NCI-H187 treated with DMSO at 0.1 percent for 48 hours (cell line): ENCODE measurements at regions not wholly inside any gene's neighbourhood (a gene's known extent, or its start where the extent isn't known, plus 50 kb on each side); places are given as distances from the start of the nearest gene placed in this dataset.

Source experiments
- DNase-seq: peaks from one replicate; lab custom pipeline; 2025; lab: John Stamatoyannopoulos, UW

GRCh38 chr7:25889765-25890164 lies 262.2 kb upstream of the NFE2L3 start:
- DNase-seq, result no peak

DNA sequence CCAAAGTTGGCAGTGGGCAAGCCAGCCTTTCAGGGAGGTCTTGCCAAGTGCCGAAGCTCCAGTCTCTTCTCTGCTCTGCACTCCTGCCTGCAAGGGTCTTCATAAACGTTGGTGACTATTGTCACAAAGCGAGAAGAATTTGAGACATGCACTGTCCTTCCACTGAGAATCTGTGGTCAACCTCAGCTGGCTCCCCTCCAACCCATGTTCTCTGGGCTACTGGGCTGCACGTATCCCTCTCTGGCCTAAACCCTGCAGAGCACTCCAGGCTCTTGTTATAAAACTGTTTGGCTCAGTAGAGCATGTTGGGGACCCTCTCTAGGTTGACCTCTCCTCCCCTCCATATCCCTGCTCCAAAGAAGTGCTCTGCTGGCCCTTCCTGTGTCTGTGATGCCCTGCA lies 260.4 kb upstream of the NFE2L3 start:
- no peak for DNase-seq

GRCh38 chr7:25893436-25893835 lies 258.6 kb upstream of the NFE2L3 start:
- DNase-seq, result no peak

DNA sequence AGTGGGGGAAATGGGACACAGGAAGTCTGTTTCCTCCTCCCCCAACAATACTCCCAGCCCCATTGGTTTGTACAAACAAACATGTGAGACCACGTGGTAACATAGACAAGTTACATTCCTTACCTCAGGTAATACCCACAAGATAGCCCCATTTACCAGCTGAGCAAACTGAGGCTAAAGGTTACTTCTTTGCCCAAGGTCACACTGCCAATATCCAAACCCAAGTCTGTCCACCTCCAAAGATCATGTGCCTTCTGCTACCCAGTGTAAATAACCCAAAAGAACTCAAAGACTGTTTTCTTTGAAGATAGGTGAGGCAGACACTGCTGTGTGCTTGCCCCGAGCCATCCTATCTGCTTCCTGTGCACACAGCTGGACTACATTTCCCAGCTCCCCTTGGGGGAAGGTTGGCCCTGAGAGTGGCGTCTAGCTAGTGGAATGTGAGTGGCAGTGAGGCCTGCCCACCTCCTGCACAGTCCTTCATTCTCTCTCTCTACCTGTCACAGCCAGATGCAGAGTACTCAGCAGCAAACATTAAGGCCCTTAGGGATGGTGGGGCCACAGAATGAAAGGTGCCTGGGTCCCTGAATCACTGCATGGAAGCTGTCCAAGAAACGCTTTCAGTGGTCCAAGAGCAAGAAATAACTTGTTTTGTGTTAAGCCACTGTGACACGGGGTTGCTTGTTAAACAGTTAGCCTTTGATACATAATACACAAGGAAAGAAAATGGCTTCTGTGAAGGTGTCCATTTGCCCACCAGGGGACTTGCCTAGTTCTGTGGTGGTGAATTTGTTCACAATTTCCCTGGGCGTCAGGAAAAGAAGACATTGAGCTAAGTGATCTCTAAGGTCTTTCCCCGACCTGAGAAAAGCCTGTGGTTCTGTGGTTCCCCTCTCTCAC lies 257.7 kb upstream of the NFE2L3 start:
- no peak for DNase-seq

GRCh38 chr7:25894902-25895791 lies 256.9 kb upstream of the NFE2L3 start:
- no peak for DNase-seq

DNA sequence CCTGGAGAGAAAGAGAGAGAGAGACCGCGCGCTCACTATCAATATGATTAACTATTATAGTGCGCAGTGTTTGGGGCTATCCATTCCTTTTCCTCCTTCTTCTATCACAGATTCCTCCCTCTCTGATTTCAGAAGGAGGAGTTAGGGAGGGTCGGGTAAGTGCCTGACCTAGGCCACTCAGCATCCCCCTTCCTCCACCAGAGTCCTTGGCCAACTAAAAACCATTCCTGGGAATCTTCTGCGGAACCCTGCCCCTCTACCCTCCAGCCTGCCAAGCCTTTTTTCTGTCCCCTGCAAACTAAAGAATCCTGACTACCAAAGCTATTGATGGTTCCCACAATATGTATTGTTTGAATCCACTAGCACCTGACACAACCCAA lies 256.2 kb upstream of the NFE2L3 start:
- DNase-seq, result no peak

- DNase-seq, result no peak
Observed at GRCh38 chr7:25897261-25897782, 254.7 kb upstream of the NFE2L3 start.

DNA sequence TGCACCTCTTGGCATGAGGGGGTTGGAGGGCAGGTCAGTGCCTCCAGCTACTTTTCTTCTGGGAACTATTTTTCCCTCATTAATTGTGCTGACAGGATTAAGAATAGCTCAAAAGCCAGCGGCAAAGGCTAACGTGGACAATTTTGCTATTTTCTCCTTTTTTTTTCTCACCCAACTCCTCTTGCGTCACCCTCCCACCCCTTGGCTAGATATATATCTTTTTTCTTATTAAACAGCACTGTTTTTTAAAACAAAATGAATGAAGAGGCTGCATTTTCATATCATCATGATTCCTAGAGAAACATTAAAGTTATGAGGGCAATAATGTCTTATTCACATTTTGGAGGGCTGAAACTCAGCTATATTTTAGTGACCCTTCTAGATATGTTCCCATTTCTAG lies 251.8 kb upstream of the NFE2L3 start:
- no peak for DNase-seq

DNA sequence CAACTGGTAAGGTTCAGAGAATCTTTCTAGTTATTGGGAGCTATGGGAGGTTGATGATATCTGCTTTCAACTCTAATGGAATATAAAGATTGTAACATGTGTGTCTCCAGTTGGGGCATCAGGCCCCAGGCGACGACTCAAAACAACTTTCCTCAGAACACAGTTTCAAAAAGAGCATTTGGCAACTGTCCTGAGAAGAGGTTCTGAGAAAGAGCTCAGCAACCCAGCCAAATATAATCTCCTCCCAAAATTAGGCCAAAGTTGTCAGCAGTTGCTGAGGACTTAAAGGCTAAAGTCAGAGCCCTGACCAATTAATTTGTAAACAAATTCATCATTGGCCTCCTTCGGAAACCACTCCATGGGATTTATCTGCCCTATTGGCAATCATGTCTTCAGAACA lies 251.1 kb upstream of the NFE2L3 start:
- DNase-seq, result no peak

- no peak for DNase-seq
Observed at GRCh38 chr7:25901658-25902057, 250.3 kb upstream of the NFE2L3 start.

GRCh38 chr7:25906003-25906402 lies 246.0 kb upstream of the NFE2L3 start:
- DNase-seq, result no peak

DNA sequence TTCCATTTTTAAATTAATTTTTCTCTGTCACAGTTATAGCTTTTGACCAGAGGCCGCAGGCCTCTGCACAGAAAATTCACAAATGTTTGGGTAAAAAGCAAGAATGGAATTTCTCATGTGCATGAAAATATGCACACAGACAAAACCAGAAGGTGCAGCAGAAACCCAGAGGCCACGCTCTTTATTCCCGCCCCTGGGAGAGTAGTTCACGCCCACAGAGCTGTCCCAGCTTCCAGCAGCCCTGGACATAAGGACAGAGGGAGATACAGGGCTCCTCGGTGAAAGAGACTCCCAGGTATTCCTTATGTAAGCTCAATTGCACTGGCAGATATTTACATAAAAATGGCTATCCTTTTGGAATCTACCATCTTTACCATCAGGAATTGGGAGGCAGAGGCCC lies 245.2 kb upstream of the NFE2L3 start:
- no peak for DNase-seq

- no peak for DNase-seq
Observed at GRCh38 chr7:25907214-25907613, 244.8 kb upstream of the NFE2L3 start.

DNA sequence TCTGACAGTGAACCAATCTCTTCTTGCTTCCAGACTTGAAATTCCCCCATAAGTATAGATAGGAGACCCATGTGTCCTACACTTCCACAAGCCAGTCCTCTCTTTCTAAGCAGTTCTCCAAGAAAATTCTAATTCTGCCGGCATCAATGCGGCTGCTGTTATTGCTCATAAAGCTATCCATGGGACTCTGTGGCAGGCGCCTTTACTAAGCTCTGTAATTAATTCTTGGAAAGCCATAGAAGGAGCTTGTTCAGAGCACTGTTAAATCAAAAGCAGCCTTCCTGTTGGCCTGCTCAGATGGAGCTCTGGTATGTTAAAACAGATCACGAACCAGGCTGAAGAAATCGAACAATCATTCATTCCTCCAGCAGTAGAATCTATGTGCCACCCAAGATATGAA lies 244.3 kb upstream of the NFE2L3 start:
- DNase-seq, result no peak

- DNase-seq, result no peak
Observed at GRCh38 chr7:25908154-25908949, 243.6 kb upstream of the NFE2L3 start.

- DNase-seq, result no peak
Observed at GRCh38 chr7:25911738-25912607, 240.0 kb upstream of the NFE2L3 start.

DNA sequence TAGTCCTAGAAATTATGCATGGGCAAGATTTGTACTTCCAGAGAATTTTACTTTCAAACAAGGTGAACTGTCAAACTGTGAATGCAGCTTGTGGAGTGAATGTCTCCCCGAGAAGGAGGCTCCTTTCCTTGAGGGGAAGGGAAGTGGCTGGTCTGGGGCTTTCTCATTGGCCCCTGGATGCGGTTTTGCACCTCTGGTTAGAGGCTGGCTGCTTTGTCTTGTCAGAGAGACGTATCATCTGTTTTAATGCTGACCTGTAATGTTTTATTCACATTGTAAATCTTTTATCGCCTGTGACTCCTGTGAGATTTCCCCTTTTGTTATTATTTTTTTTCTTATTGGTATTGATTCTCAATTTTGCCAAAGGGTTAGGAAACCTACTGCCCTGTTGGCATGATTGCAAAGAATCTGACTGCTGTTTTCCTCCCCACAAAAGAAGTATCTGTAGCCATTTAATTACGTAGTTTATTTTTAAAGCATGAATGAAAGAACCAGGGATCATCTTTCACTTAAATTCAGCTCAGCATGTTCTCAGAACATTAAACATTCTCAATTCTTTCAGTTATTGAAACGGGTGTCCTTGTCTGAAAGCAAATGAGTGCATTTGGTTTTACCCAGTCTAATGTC lies 238.3 kb upstream of the NFE2L3 start:
- no peak for DNase-seq

- no peak for DNase-seq
Observed at GRCh38 chr7:25918731-25919130, 233.3 kb upstream of the NFE2L3 start.

- no peak for DNase-seq
Observed at GRCh38 chr7:25922296-25922695, 229.7 kb upstream of the NFE2L3 start.

DNA sequence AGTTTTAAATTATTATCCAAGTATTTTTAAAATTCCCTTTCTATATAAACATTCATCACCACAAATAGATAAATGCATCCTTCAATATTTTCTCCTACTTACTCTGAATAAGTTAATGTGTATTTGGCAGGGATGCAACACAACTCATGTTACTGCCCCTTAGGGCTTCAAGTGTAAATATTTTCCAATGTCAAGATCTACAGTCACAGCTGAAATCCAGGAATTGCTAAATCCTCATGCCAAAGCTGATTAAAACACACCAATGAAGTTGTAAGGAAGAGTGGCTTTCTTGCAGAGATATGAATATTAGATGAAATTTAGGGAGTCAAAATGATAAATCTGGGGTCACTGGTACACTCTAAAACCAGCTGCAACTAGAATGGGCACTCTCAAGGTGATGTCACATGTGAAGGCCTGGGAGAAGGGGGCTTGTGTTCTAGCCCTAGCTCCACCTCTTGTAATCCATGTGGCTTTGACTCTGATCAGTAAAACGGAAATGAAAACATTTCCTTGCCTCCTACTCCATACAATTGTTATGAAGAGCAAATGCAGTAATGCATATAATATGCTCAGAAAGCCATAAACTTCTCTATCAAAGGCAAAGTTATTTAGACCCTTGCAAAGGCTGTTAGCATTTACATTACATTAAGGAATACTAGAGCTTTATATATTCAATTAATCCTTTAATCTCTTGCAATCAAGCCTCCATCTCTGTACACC lies 228.1 kb upstream of the NFE2L3 start:
- no peak for DNase-seq
